ENCODE measurements at regions not wholly inside any gene's neighbourhood (a gene's known extent, or its start where the extent isn't known, plus 50 kb on each side); places are given as distances from the start of the nearest gene placed in this dataset.
"Not testable (repeated sequence)": the region's sequence is repeated elsewhere in the genome, so short reads cannot be mapped to it uniquely, and the experiment has no call there.

DNA sequence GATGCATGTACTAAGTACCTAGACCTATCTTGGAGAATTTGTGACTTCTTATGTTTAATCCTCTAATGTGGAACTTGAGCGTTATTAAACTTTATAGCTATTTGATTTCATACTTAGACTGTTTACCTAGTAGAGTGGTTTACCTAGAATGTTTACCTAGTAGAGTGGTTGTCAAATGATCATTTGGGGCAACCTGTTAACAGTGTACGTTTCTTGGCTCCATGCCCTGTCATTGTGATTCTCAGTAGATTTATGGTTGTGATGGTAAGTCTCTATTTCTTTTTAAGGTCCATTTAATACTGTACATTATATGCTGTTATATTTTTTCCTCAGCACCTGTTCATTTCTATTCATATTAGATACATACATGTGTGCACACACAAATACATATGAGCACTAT is 233.0 kb upstream of the MAD2L1 start:
- DNase-seq, result no peak

DNA sequence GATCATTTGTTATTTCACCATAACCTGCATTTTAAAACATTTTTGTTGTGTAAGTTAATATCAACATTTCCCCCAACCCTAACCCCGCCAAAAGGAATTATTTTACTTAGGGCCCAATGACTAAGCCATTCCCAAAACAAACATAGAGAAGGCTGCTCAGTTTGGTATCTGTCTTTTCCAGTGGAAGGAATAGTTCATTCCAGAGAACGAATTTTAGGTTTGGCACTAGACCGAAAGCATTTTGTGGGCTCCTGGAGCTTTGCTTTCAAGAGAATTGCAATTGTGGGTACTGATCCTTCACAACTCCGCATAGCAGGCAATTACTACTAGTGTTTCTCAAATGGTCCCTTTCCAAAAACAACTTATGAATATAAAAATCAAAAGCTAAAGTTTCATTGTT is 226.7 kb upstream of the MAD2L1 start:
- no peak for DNase-seq

DNA sequence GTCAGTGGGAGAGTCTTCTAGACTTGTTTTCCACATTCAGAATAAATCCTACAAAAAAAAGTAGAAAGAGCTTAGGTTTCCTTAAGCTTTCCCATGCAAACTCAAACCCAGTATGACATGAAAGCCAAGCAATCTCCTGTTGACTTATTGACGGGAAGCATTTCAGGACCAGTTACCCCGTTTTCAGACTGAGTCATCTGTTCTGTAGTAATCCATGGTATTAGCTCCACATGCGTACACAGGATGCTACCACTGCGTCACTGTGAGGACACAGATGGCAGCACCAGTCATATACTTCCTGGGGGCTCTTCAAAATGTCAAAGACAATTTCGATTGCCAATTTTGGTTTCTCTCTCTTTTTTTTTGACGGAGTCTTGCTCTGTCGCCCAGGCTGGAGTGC is 224.9 kb upstream of the MAD2L1 start:
- DNase-seq, result no peak

DNA sequence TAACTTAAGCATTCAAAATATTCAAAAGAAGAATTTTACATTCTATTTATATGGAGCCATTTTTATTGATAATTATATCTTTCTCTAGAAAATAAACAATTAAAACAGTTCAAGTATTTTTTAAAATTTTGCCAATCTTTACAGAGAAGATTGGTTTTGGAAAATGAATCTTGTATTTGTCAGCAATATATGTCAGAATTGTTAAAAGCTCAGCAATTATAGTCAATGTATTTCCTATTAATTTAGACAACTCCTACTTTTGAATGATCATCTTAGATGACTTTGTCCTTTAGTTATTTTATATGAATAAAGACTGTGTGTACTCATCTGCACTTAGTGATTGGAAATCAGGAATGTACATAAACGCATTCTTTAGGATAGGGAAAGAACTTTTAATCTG is 223.9 kb upstream of the MAD2L1 start:
- DNase-seq, result no peak

DNA sequence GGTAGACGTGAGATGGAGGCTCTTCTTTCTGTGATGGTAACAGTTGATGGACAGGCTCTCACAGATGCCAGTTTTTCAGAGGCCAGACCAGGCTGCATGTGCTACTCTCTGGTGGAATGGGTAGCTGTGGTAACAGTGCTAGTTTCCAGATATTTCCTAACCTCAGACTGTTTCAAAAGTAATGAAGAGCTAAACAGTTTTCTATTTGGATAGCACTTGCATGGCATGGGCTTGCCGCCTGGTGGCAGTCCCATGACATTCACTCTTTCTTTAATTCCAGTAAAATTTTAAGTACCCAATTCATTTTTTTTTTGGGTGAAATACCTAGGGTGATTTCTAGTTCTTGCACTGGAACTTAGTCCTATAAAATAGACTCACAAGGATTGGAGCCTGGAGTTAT is 220.2 kb upstream of the MAD2L1 start:
- no peak for DNase-seq

DNA sequence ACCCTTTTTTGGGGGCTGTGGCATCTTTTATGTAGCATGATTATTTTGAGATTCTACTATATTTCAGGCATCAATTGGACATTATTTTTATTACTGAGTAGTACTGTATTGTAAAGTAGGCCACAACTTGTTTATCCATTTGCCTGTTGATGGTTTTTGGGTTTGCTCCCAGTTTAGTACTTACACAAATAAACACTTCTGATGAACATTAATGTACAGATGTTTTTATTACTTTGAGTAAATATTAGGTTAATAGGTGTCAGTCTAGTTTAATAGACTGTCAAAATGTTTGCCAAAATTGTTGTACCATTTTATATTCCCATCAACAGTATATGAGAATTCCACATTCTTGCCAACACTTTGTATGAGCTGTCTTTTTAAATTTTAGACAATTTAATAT is 214.9 kb upstream of the MAD2L1 start:
- DNase-seq, result peak; percentile 63 to 70

DNA sequence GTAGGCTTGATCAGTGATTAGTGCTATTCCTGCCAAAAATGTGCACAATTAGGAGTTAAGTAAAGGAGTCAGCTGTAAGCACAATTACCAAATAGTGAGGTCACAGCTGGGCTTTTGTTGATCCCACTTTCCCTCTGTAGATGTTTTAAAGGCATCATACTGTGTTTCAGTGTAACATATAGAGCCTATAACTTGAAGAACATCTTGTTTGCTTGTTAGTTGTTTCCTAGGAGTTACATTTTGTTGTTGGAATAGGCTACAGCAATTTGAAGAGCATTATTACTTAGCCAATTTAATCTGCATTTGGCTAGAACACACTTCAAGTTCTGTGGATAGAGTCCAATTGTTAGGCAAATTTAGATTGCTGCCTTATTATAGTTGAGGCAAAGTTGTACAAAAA is 210.7 kb upstream of the MAD2L1 start:
- peak; percentile 78 to 79 for DNase-seq

DNA sequence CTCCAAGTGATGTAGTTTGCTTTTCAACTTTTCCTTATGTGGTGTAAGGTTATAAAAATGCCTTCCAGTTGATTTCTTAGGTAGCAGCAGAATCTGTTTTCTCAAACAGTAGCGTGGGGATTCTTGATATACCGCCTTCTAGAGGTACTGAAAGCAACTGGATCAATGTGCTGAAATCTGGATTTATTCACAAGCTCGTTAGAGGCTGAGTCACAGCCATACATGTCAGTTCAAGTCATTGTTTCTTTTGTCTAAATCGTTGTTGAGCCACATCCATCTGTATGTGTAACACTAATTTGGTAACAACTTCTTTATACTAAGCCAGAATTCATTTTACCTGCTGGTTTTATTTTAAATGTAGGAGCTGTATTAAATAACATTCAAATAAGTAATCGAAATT is 200.0 kb upstream of the MAD2L1 start:
- DNase-seq, result no peak

DNA sequence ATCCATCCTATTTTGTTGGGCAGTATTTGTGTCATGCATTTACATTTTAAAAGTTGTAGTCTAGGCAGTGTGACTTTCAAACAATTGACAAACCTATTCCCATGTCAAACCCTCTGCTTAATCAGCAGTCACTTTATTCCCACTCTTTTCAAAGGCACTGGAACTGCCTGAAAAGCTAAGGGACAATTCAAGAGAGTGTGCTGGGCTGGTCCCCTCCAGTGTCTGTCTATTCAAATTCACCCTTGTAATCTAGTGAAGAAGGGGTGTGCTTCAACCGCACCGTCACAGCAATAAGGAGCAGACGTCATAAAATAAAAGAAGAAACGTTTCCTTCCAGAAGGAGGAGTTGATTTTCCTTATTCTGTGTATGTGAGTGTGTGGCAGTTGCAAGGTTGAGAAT is 197.0 kb upstream of the MAD2L1 start:
- no peak for DNase-seq

DNA sequence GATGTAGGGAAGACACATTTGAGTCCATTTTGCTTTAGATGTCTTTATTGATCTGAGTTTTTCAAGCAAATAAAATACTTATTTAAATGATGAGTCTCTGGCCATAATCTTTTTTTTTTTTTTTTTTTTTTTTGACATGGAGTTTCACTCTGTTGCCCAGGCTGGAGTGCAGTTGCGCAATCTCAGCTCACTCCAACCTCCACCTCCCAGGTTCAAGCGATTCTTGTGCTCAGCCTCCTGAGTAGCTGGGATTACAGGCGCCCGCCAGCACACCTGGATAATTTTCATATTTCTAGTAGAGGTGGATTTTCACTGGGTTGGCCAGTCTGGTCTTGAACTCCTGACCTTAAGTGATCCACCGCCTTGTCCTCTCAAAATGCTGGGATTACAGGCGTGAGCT is 194.5 kb upstream of the MAD2L1 start:
- DNase-seq, result no peak

DNA sequence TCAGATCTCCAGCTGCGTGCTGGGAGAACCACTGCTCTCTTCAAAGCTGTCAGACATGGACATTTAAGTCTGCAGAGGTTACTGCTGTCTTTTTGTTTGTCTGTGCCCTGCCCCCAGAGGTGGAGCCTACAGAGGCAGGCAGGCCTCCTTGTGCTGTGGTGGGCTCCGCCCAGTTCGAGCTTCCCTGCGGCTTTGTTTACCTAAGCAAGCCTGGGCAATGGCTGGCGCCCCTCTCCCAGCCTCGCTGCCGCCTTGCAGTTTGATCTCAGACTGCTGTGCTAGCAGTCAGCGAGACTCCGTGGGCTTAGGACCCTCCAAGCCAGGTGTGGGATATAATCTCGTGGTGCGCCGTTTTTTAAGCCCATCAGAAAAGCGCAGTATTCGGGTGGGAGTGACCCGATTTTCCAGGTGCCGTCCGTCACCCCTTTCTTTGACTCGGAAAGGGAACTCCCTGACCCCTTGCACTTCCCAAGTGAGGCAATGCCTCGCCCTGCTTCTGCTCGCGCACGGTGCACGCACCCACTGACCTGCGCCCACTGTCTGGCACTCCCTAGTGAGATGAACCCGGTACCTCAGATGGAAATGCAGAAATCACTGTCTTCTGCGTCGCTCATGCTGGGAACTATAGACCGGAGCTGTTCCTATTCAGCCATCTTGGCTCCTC is 189.6 kb upstream of the MAD2L1 start:
- DNase-seq, result not testable (repeated sequence)

DNA sequence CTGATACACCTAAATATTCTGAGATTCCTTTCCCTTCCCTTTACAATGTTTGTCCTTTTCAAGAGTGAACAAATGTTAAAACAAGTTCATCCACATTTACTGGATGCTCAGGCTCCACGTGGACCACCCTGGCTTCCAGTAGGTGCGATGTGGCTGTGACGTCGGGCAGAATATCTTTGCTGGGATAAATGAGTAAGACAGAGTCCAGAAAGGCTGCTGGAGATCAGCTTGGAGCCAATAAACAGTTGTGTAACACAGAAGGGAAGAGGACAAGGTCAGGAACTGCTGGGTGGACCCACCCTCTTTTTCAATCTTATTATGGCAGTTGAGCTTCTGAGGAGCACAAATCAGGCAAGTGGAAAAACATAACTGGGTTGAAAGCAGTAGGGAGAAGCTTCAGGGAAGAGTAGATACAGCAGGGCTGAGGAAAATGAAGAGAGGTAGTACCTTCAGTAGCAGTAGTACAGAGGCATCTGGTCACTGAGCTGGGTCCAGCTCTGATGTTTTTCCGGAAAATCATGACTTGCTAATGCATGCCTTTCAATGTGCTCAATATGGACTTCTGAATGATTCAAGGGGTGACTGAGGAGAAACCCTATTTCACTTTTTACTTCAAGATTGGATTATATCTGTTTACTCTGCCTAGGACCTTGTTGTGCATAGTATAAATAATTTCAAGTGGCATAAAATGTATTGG is 171.8 kb upstream of the MAD2L1 start:
- DNase-seq, result no peak

DNA sequence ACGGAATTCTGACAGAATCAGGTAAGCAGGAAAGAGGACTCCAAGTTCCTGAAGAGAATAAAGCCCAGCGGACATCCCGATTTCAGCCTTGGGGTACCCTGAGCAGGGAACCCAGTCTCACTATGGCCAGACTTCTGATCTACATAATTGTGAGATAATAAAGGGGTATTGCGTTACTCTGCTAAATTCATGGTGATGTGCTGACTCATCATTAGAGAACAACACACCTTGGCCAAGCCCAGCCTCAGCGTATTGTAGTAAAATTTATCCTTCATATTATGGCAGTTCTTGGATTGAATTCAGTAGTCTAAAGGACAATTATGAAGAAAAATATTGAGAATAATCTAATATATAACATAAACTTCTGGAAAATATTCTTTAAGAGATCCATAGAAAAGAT is 170.2 kb upstream of the MAD2L1 start:
- DNase-seq, result no peak

DNA sequence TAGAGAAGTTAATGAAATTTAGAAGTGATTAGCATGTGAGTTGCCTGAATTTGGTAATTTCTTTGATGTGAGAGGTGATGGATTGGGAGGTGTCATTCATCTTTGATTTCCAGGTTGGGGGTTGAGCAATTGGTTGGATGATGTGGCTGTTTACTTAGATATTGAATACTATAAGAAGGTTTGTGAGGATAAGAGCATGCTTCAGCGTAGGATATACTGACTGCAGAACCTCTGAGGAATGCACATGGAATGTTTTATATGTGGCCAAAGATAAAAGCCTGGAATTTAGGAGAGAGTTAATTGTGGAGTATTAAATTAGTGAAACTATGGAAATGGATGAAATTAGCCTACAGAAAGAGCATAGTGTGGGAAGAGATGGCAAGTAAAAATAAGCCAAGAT is 165.4 kb upstream of the MAD2L1 start:
- no peak for DNase-seq

DNA sequence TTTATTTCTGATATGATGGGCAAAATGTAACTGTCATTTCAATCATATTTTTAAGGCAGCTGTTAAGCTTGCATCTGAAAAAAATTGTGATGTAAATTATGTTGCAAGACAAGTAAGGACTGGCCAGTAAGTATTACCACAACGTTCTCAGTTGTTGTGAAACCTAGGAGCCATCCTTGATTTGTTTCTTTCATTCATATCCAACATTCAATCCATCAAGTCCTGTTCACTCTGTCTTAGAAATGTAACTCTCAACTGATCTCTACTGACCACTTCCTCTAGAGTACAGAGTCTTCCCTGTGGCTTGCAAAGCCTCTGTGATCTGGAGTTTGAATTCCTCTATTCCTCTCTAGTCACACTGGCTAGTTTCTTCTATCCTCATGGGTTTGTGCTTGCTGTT is 161.4 kb upstream of the MAD2L1 start:
- no peak for DNase-seq

DNA sequence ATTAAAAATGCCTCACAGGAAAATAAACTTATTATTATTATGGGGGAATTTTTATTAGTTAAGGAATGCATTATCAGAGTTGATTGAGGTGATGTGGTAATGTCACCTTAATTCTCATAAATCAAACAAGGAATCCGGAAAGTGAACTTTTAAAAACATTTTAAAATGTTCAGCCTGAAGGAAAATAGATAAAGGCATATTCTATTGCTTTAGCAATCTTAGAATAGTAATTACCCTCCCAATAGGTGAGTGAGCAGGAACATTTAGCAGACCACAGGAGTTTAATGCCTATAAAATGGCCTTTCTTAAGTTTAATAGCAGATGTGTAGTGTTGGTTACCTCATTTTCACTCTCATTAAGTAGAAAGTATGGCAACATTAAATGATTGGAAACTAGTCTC is 160.9 kb upstream of the MAD2L1 start:
- DNase-seq, result no peak

DNA sequence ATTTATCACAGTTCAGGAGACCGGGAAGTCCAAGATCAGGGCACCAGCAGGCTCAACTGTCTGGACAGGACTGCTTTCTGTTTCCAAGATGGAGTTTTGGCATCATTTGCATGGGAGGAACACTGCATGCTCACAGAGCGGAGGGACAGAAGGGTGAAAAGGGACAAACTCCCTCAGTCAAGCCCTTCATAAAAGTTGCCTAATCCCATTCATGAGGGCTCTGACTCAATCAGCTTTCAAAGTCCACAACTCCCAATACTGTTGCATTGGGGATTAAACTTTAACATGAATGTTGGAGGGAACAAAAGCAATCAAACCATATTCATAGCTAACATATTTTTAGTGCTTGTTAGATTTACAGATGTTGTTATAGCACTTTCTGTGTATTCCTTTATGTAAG is 158.9 kb upstream of the MAD2L1 start:
- no peak for DNase-seq

DNA sequence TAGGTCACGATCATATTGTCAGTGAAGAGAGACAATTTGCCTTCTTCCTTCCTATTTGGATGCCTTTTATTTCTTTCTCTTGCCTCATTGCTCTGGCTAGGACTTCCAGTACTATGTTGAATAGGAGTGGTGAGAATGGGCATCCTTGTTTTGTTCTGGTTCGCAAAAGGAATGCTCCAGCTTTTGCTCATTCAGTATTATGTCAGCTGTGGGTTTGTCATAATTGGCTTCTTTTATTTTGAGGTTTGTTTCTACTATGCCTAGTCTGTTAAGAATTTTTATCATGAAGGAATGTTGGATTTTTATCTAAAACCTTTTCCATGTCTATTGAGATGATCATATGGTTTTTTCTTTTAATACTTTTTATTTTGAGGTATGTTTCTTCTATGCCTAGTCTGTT is 152.3 kb upstream of the MAD2L1 start:
- no peak for DNase-seq

DNA sequence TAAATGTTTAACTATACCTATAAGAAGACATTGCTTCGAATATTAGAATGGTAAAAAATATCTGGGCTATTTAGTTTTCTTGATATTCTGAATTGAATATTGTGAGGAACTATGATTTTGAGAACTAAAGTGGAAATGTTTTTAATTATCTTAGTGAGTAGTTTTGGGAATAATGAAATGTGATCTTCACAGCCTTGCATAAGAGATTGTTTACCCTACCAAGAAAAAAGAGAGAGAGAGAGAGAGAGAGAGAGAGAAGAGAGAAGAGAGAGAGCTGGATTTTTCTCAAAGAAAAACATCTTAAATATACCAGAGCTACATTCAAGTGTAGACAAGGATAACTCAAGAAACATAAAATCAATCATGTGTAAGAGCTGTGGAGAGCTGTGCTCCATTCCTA is 148.7 kb upstream of the MAD2L1 start:
- no peak for DNase-seq

DNA sequence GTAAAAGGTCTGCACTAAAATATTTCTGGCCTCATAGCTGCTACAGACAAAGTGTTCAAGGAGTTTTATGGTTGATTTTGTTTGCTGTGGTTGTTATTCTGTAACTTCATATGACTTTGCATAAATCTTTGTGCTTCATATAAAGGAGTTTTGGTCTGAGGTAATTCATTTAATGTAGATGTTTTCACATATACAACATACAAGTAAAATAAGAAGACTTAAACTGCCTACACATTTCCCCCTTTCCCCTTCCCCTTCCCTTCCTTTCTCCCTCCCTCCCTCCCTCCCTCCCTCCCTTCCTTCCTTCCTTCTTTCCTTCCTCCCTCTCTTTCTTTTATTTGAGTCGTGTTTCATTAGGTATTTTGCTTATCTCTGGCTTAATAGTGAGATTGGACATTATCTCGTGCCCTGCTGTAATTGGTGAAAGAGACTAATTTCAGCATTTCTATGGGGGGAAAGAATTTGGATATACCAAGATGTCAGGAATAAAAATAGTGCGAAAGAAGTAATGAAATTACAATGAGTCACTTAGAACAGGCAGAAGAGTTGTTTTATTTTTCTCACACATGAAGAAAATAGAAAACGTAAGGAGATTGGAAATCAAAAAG is 144.9 kb upstream of the MAD2L1 start:
- DNase-seq, result no peak

DNA sequence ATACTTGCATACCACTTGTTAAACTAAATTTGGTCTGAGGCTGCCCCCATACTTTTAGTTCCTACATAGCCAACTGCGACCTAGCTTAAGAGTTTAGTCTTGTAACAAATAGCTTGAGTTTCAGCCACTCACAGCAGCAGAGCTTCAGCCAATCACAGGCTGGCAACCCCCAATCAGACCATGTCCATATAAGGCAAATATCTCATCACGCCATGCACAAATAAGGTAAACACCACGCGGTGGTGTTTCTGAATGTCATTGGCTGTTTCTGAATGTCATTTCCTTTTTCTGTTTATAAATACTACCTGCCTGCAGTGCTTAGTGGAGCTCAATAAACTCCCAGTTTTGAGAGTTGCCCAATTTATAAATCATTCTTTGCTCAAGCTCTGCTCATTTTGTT is 143.1 kb upstream of the MAD2L1 start:
- no peak for DNase-seq

DNA sequence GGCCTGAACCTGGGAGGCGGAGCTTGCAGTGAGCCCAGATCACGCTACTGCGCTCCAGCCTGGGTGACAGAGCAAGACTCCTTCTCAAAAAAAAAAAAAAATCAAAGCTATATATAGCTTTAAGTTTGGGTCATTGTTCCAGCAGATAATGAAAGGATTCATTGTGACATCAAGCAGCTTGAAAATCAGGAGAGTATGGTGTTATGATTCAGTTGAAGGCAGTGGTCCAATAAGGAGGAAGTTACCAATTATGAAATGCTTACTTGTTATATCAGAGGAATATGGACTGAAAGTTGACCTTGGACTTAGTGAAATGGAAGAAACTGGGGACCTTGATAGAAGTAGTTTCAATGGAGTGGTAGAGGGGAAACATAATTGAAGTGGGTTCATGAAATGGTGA is 140.4 kb upstream of the MAD2L1 start:
- DNase-seq, result no peak

DNA sequence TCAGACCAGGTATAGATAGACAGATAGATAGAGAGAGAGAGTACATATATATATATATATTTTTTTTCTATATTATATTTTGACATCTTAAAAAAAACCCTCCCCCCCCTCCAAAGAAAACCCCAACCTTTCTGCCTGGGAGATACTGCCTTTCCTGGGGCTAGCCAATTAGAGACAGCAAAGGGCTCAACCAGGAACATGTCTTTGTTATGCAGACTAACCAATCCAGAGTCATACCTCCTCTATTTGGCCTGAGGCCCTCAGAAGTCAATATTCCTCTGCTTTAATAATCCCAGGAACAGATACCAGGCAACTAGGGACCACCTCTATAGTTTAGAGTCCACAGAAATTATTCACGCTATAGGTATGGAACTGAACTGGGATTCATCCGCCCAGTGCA is 135.6 kb upstream of the MAD2L1 start:
- DNase-seq, result no peak
